ENCODE measurements at regions not wholly inside any gene's neighbourhood (a gene's known extent, or its start where the extent isn't known, plus 50 kb on each side); places are given as distances from the start of the nearest gene placed in this dataset.

GRCh38 chr13:79673993-79674377 is 193.0 kb downstream of the NDFIP2 start:
- Histone ChIP-seq H3K4me3 (no peak overlapping the region), H3K27ac (ENCODE audit: control insufficient read depth, insufficient read depth) (no peak overlapping the region), H2AFZ (ENCODE audit: control insufficient read depth, low read depth, low read length) (no peak overlapping the region), H3K4me1 (ENCODE audit: control insufficient read depth, insufficient read depth, low read length) (no peaks in the 10 kb centered on the region), H3K79me2 (ENCODE audit: control insufficient read depth, insufficient read depth, low read length) (no peaks in the 10 kb centered on the region), H3K4me2 (ENCODE audit: control insufficient read depth, insufficient read depth) (no peak overlapping the region), H3K9ac (ENCODE audit: control insufficient read depth, insufficient read depth, low read length) (no peak overlapping the region), H3K36me3 (ENCODE audit: control insufficient read depth in 2 of 2, insufficient read depth in 2 of 2, low read length in 1 of 2) (no peaks in the 10 kb centered on the region), H4K20me1 (ENCODE audit: control insufficient read depth, insufficient read depth) (no peaks in the 10 kb centered on the region), H3K27me3 (replicated peaks in 1 of 2; ENCODE audit: control insufficient read depth in 2 of 2, insufficient read depth in 2 of 2, low read length in 1 of 2) (no peaks in the 10 kb centered on the region), H3K9me3 (replicated peaks; ENCODE audit: control insufficient read depth, insufficient read depth, low read length) (no peaks in the 10 kb centered on the region)
- intact Hi-C loops (cut with micrococcal nuclease; ENCODE audit: unreplicated experiment) = no loop called here
- TF ChIP-seq NFYB (IDR thresholded peaks at IDR 0.05; ENCODE audit: insufficient read depth, low read depth, low read length) = no peak
- TF ChIP-seq TCF7 (IDR thresholded peaks at IDR 0.05; ENCODE audit: borderline replicate concordance) = no peak
- TF ChIP-seq MEF2A (IDR thresholded peaks at IDR 0.05; ENCODE audit: insufficient read depth, low read depth, low read length) = no peak
- no peak for TF ChIP-seq ZNF592 (IDR thresholded peaks at IDR 0.05)
- TF ChIP-seq TARDBP (IDR thresholded peaks at IDR 0.05; ENCODE audit: borderline replicate concordance) = no peak
- no peak for TF ChIP-seq RELB (IDR thresholded peaks at IDR 0.05; ENCODE audit: low read depth)
- TF ChIP-seq IKZF1 (conservative IDR thresholded peaks at IDR 0.05) = no peak
- no peak for TF ChIP-seq PKNOX1 (IDR thresholded peaks at IDR 0.05)
- no peak for DNase-seq (ENCODE audit: low read depth, low spot score)
- ChIA-PET POLR2A (interaction anchor here (1.0 to 1.8 kb wide), 2 partner anchors 14 to 15 kb away, joined by 3 to 4 read pairs; no protein-coding TSS in a partner anchor), CTCF (interaction anchor here (1.2 to 3.1 kb wide), 4 partner anchors 12 to 1343 kb away, joined by 5 to 21 read pairs (median 13); no protein-coding TSS in a partner anchor), SMC1A (ENCODE audit: uncharacterized antibody, unreplicated experiment) (interaction anchor here (0.9 to 2.8 kb wide), 7 partner anchors 11 to 1344 kb away, joined by 3 to 11 read pairs (median 5); no protein-coding TSS in a partner anchor), RAD21 (ENCODE audit: unreplicated experiment) (interaction anchor here (0.6 to 3.0 kb wide), 4 partner anchors 11 to 131 kb away, joined by 3 to 16 read pairs (median 6); no protein-coding TSS in a partner anchor)
- BruUV-seq (replicated peaks) = no TSS peak
- WGBS (ENCODE audit: insufficient coverage, insufficient replicate concordance, low lambda C conversion rate, missing lambda C conversion rate) = 0% methylated on average over 1 of the region's 1 CpG
- ATAC-seq = no peak
- no peak for FAIRE-seq
- in situ Hi-C loops (cut with MboI) = loop anchor here (10.0 kb wide), 1 partner anchor 691 kb away; no protein-coding TSS in a partner anchor

Measured in GM12878 (cell line).